ENCODE measurements at regions not wholly inside any gene's neighbourhood (a gene's known extent, or its start where the extent isn't known, plus 50 kb on each side); places are given as distances from the start of the nearest gene placed in this dataset.

DNA sequence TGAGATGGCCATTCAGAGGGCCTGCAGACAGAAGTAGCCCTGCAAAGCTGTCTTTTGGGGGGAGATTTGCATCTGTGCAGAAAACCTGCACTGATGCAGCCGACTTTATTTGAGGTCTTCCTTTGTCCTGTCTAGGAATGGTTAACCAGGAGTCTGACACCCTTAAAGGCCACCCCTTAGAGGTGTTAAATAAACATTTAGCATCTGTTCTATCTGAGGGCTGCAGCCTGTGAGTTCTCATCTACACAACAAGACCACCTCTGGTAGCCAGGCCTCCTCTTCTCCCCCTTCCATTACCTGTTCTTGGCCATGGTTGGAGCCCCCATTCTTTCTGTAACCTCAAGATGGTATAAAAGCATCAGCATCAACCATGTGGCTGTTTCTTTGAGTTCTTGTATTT is 214.4 kb upstream of the HS6ST1 start:
- TF ChIP-seq, protein P1, sequence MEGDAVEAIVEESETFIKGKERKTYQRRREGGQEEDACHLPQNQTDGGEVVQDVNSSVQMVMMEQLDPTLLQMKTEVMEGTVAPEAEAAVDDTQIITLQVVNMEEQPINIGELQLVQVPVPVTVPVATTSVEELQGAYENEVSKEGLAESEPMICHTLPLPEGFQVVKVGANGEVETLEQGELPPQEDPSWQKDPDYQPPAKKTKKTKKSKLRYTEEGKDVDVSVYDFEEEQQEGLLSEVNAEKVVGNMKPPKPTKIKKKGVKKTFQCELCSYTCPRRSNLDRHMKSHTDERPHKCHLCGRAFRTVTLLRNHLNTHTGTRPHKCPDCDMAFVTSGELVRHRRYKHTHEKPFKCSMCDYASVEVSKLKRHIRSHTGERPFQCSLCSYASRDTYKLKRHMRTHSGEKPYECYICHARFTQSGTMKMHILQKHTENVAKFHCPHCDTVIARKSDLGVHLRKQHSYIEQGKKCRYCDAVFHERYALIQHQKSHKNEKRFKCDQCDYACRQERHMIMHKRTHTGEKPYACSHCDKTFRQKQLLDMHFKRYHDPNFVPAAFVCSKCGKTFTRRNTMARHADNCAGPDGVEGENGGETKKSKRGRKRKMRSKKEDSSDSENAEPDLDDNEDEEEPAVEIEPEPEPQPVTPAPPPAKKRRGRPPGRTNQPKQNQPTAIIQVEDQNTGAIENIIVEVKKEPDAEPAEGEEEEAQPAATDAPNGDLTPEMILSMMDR (IDR thresholded peaks at IDR 0.05), result no peak
- no peak for TF ChIP-seq POLR2A (IDR thresholded peaks at IDR 0.05)

Measured in Peyer's patch (tissue), 4 donors.